Gastroesophageal sphincter (tissue), 4 donors: ENCODE measurements at regions not wholly inside any gene's neighbourhood (a gene's known extent, or its start where the extent isn't known, plus 50 kb on each side); places are given as distances from the start of the nearest gene placed in this dataset.

Experiments
- ATAC-seq: fragments of 150-250 bp; one replicate; pipeline ENCODE4 v1.9.1; 2016; ENCODE audit warnings: mild to moderate bottlenecking, moderate library complexity
- H3K27ac ChIP-seq, 4 donors: fragments of 200-600 bp; sonication (generic) in 3 of 4; 1 replicate in 3 of 4; 2 replicates in 1 of 4; pipeline ENCODE4 v1.5.1; 2016 to 2019
- H3K27me3 ChIP-seq: fragments of 200-600 bp; sonication (generic); one replicate; pipeline ENCODE4 v1.5.1; 2019
- H3K36me3 ChIP-seq, 2 donors: fragments of 200-600 bp; sonication (generic); one replicate each; pipeline ENCODE4 v1.5.1; 2019; ENCODE audit warnings: control low read depth in 1 of 2
- H3K4me1 ChIP-seq, 3 donors: fragments of 200-600 bp; sonication (generic); 1 replicate in 2 of 3; 2 replicates in 1 of 3; pipeline ENCODE4 v1.5.1; 2016 to 2019; ENCODE audit warnings: control low read depth in 2 of 3
- H3K4me3 ChIP-seq, 2 donors: fragments of 200-600 bp; sonication (generic); one replicate each; pipeline ENCODE4 v1.5.1; 2019; ENCODE audit warnings: mild to moderate bottlenecking in 1 of 2, moderate library complexity in 1 of 2
- H3K9me3 ChIP-seq, 3 donors: fragments of 200-600 bp; sonication (generic); one replicate each; pipeline ENCODE4 v1.5.1; 2017 to 2019; ENCODE audit warnings: control low read depth in 2 of 3
- CTCF ChIP-seq, 4 experiments: fragments of 200-600 bp in 2 of 4; fragments of 450-650 bp in 2 of 4; sonication (generic) in 1 of 4; IDR thresholded peaks; one replicate each; pipeline ENCODE4 v1.5.1; 2017 to 2019; ENCODE audit warnings: antibody characterized with exemption in 4 of 4, mild to moderate bottlenecking in 2 of 4, moderate library complexity in 2 of 4
- EP300 ChIP-seq: sonication (generic); formaldehyde crosslinking; IDR thresholded peaks from one replicate; pipeline ENCODE4 v1.6.1; 2017; ENCODE audit warnings: antibody characterized with exemption, mild to moderate bottlenecking
- POLR2A ChIP-seq, 2 donors: fragments of 450-650 bp; IDR thresholded peaks; one replicate each; pipeline ENCODE4 v1.6.1; 2017; ENCODE audit warnings: antibody characterized with exemption in 2 of 2, mild to moderate bottlenecking in 2 of 2, moderate library complexity in 1 of 2
- POLR2AphosphoS5 ChIP-seq: sonication (generic); formaldehyde crosslinking; IDR thresholded peaks from one replicate; pipeline ENCODE4 v1.6.1; 2017; ENCODE audit warnings: antibody characterized with exemption
- WGBS, 2 donors: methylation state at CpG; one replicate each; pipeline ENCODE4 v1.1.5; 2018; ENCODE audit warnings: low coverage in 1 of 2; 5-methylcytosine and 5-hydroxymethylcytosine counted together

GRCh38 chr15:29570121-29570947, 251.9 kb downstream of the TJP1 start:
- Histone ChIP-seq H3K36me3 (no peaks in the 10 kb centered on the region), H3K27ac (no peak overlapping the region), H3K9me3 (no peaks in the 10 kb centered on the region), H3K4me3 (peak overlapping the region; percentile 34 to 57), H3K4me1 (peaks cover 0 to 23% (median 6%) of the 10 kb centered on the region in 3 donors), H3K27me3 (peaks cover 93% of the 10 kb centered on the region)
- TF ChIP-seq POLR2A (IDR thresholded peaks at IDR 0.05) (no peak), CTCF (IDR thresholded peaks at IDR 0.05) (no peak), EP300 (no peak), POLR2AphosphoS5 (no peak)
- WGBS, 2 donors: no CpG with 5 or more reads among the region's 135 CpGs
- ATAC-seq: no peak

GRCh38 chr15:29569533-29570092, 252.7 kb downstream of the TJP1 start:
- H3K4me3 ChIP-seq: peak overlapping the region; percentile 34 to 57
- H3K9me3 ChIP-seq: no peaks in the 10 kb centered on the region
- H3K4me1 ChIP-seq: peaks cover 0 to 23% (median 6%) of the 10 kb centered on the region in 3 donors
- H3K27me3 ChIP-seq: peaks cover 90% of the 10 kb centered on the region
- H3K36me3 ChIP-seq: no peaks in the 10 kb centered on the region
- ATAC-seq: no peak
- WGBS, 2 donors: 10 to 18% methylated on average over 6 to 7 of the region's 37 CpGs
- TF ChIP-seq POLR2AphosphoS5: no peak
- TF ChIP-seq EP300: no peak
- no peak for TF ChIP-seq POLR2A (IDR thresholded peaks at IDR 0.05)
- TF ChIP-seq CTCF (IDR thresholded peaks at IDR 0.05): no peak
- H3K27ac ChIP-seq: no peak overlapping the region

GRCh38 chr15:29568840-29569532, 253.3 kb downstream of the TJP1 start:
- TF ChIP-seq EP300: no peak
- TF ChIP-seq POLR2A (IDR thresholded peaks at IDR 0.05): no peak
- no peak for TF ChIP-seq POLR2AphosphoS5
- TF ChIP-seq CTCF (IDR thresholded peaks at IDR 0.05): no peak
- Histone ChIP-seq H3K27ac (no peak overlapping the region), H3K4me3 (no peak overlapping the region), H3K27me3 (peaks cover 84% of the 10 kb centered on the region), H3K4me1 (peaks cover 0 to 23% (median 6%) of the 10 kb centered on the region in 3 donors), H3K36me3 (no peaks in the 10 kb centered on the region), H3K9me3 (no peaks in the 10 kb centered on the region)
- 33 to 53% methylated on average over 7 to 9 of the region's 9 CpGs for WGBS, 2 donors
- ATAC-seq: no peak

GRCh38 chr15:29567336-29567735, 254.9 kb downstream of the TJP1 start:
- Histone ChIP-seq H3K4me1 (peaks cover 0 to 23% (median 6%) of the 10 kb centered on the region in 3 donors), H3K4me3 (no peak overlapping the region), H3K27ac (no peak overlapping the region), H3K36me3 (no peaks in the 10 kb centered on the region), H3K9me3 (peaks cover 0 to 12% (median 0%) of the 10 kb centered on the region in 3 donors), H3K27me3 (peaks cover 67% of the 10 kb centered on the region)
- TF ChIP-seq CTCF (IDR thresholded peaks at IDR 0.05) (no peak), EP300 (no peak), POLR2AphosphoS5 (no peak), POLR2A (IDR thresholded peaks at IDR 0.05) (no peak)
- ATAC-seq: no peak
- WGBS, 2 donors: 100% methylated on average over 1 of the region's 1 CpG
